ENCODE measurements at regions not wholly inside any gene's neighbourhood (a gene's known extent, or its start where the extent isn't known, plus 50 kb on each side); places are given as distances from the start of the nearest gene placed in this dataset.

DNA sequence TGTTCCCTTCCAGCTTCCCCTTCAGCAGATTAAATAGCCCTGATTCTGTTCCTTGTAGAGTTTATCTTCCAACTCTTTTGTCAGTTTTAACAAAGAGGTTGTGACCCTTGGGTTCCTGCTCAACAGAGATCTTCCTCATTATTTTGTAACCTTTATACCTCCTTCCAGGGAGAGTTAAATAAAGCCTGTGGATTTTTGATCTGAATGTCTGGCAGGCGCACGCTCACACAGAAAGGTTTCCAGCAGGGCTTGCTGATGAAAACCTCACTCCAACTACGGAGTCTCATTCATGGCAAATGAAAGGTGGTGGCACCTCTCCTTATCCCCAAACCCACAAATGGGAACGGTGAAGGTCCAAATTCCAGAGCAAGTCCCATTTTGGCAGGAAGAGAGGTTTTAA is 129.0 kb downstream of the SREK1 start:
- TF ChIP-seq, protein P1, sequence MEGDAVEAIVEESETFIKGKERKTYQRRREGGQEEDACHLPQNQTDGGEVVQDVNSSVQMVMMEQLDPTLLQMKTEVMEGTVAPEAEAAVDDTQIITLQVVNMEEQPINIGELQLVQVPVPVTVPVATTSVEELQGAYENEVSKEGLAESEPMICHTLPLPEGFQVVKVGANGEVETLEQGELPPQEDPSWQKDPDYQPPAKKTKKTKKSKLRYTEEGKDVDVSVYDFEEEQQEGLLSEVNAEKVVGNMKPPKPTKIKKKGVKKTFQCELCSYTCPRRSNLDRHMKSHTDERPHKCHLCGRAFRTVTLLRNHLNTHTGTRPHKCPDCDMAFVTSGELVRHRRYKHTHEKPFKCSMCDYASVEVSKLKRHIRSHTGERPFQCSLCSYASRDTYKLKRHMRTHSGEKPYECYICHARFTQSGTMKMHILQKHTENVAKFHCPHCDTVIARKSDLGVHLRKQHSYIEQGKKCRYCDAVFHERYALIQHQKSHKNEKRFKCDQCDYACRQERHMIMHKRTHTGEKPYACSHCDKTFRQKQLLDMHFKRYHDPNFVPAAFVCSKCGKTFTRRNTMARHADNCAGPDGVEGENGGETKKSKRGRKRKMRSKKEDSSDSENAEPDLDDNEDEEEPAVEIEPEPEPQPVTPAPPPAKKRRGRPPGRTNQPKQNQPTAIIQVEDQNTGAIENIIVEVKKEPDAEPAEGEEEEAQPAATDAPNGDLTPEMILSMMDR (conservative IDR thresholded peaks at IDR 0.05 in 1 of 2, IDR thresholded peaks at IDR 0.05 in 1 of 2; ENCODE audit: extremely low read depth in 1 of 2, insufficient read depth in 1 of 2, low read depth in 1 of 2, low read length in 2 of 2): no peak
- no peak for TF ChIP-seq EZH2 (IDR thresholded peaks at IDR 0.05; ENCODE audit: borderline replicate concordance, low read length)
